Thyroid gland (tissue), 4 donors: ENCODE measurements at regions not wholly inside any gene's neighbourhood (a gene's known extent, or its start where the extent isn't known, plus 50 kb on each side); places are given as distances from the start of the nearest gene placed in this dataset.

Experiments used
- CTCF ChIP-seq, 6 experiments: fragments of 200-600 bp in 3 of 6; fragments of 450-650 bp in 3 of 6; sonication (generic) in 3 of 6; IDR thresholded peaks; one replicate each; pipeline ENCODE4 v1.5.1; 2016 to 2019; ENCODE audit warnings: antibody characterized with exemption in 6 of 6, mild to moderate bottlenecking in 2 of 6, inconsistent platforms in 1 of 6, moderate library complexity in 1 of 6
- POLR2A ChIP-seq, 2 donors: fragments of 450-650 bp; IDR thresholded peaks; one replicate each; pipeline ENCODE4 v1.6.1; 2017; ENCODE audit warnings: antibody characterized with exemption in 2 of 2, mild to moderate bottlenecking in 2 of 2, moderate library complexity in 1 of 2

- TF ChIP-seq CTCF (IDR thresholded peaks at IDR 0.05): no peak
- TF ChIP-seq POLR2A (IDR thresholded peaks at IDR 0.05): no peak
Measured at GRCh38 chr9:80448996-80449395, 877.2 kb downstream of the TLE4 start.
